ENCODE measurements at regions not wholly inside any gene's neighbourhood (a gene's known extent, or its start where the extent isn't known, plus 50 kb on each side); places are given as distances from the start of the nearest gene placed in this dataset.
A peak's percentile ranks its signal among the peaks of the same experiment; 100 is the strongest.

- no peak for DNase-seq
- intact Hi-C loops (cut with DNase I) = no loop called here
Observed at GRCh38 chr2:41504532-41504931, 543.3 kb upstream of the PKDCC start.

GRCh38 chr2:41510108-41510507 lies 537.7 kb upstream of the PKDCC start:
- DNase-seq = peak in 3 of 10 donors; percentile 6 to 72 (median 56)
- intact Hi-C loops (cut with DNase I) = no loop called here

- no peak for DNase-seq
- intact Hi-C loops (cut with DNase I) = no loop called here
Observed at GRCh38 chr2:41521211-41521610, 526.6 kb upstream of the PKDCC start.

- intact Hi-C loops (cut with DNase I) = no loop called here
- no peak for DNase-seq
Observed at GRCh38 chr2:41527525-41528323, 520.1 kb upstream of the PKDCC start.

GRCh38 chr2:41535575-41535974 lies 512.2 kb upstream of the PKDCC start:
- DNase-seq = no peak
- intact Hi-C loops (cut with DNase I) = no loop called here

GRCh38 chr2:41540272-41540998 lies 507.4 kb upstream of the PKDCC start:
- intact Hi-C loops (cut with DNase I) = no loop called here
- no peak for DNase-seq

GRCh38 chr2:41543726-41544125 lies 504.1 kb upstream of the PKDCC start:
- intact Hi-C loops (cut with DNase I) = no loop called here
- DNase-seq = no peak

GRCh38 chr2:41544709-41545108 lies 503.1 kb upstream of the PKDCC start:
- intact Hi-C loops (cut with DNase I) = no loop called here
- no peak for DNase-seq

GRCh38 chr2:41546031-41546430 lies 501.8 kb upstream of the PKDCC start:
- no peak for DNase-seq
- intact Hi-C loops (cut with DNase I) = no loop called here

GRCh38 chr2:41568648-41569047 lies 479.2 kb upstream of the PKDCC start:
- intact Hi-C loops (cut with DNase I) = no loop called here
- no peak for DNase-seq

- intact Hi-C loops (cut with DNase I) = no loop called here
- DNase-seq = no peak
Observed at GRCh38 chr2:41572154-41572553, 475.7 kb upstream of the PKDCC start.

GRCh38 chr2:41576423-41576822 lies 471.4 kb upstream of the PKDCC start:
- intact Hi-C loops (cut with DNase I) = no loop called here
- DNase-seq = no peak

GRCh38 chr2:41579806-41580205 lies 468.0 kb upstream of the PKDCC start:
- intact Hi-C loops (cut with DNase I) = no loop called here
- DNase-seq = no peak

- intact Hi-C loops (cut with DNase I) = no loop called here
- no peak for DNase-seq
Observed at GRCh38 chr2:41580806-41581205, 467.0 kb upstream of the PKDCC start.

GRCh38 chr2:41595240-41595639 lies 452.6 kb upstream of the PKDCC start:
- intact Hi-C loops (cut with DNase I) = no loop called here
- no peak for DNase-seq

- intact Hi-C loops (cut with DNase I) = no loop called here
- no peak for DNase-seq
Observed at GRCh38 chr2:41597680-41598079, 450.1 kb upstream of the PKDCC start.

- intact Hi-C loops (cut with DNase I) = no loop called here
- no peak for DNase-seq
Observed at GRCh38 chr2:41598161-41598894, 449.5 kb upstream of the PKDCC start.

GRCh38 chr2:41600460-41600859 lies 447.4 kb upstream of the PKDCC start:
- DNase-seq = no peak
- intact Hi-C loops (cut with DNase I) = no loop called here

- intact Hi-C loops (cut with DNase I) = no loop called here
- DNase-seq = no peak
Observed at GRCh38 chr2:41602341-41602740, 445.5 kb upstream of the PKDCC start.

GRCh38 chr2:41605311-41605710 lies 442.5 kb upstream of the PKDCC start:
- DNase-seq = no peak
- intact Hi-C loops (cut with DNase I) = no loop called here

GRCh38 chr2:41605914-41606313 lies 441.9 kb upstream of the PKDCC start:
- intact Hi-C loops (cut with DNase I) = no loop called here
- no peak for DNase-seq
